ENCODE measurements at regions not wholly inside any gene's neighbourhood (a gene's known extent, or its start where the extent isn't known, plus 50 kb on each side); places are given as distances from the start of the nearest gene placed in this dataset.
"Not testable (repeated sequence)": the region's sequence is repeated elsewhere in the genome, so short reads cannot be mapped to it uniquely, and the experiment has no call there.

- DNase-seq (ENCODE audit: low spot score in 2 of 2) = no peak
- 67 to 75% methylated on average over 18 to 24 of the region's 24 CpGs for WGBS, 2 donors
- no peaks in the 10 kb centered on the region for H3K27me3 ChIP-seq
Measured at GRCh38 chr22:49400136-49400940, 427.3 kb downstream of the BRD1 start.

GRCh38 chr22:49398646-49399045 lies 429.0 kb downstream of the BRD1 start:
- TF ChIP-seq CTCF (IDR thresholded peaks at IDR 0.05) = no peak
- TF ChIP-seq POLR2A (IDR thresholded peaks at IDR 0.05) = no peak
- TF ChIP-seq EP300 (IDR thresholded peaks at IDR 0.05) = no peak
- no peak for DNase-seq (ENCODE audit: low spot score in 2 of 2)
- 79 to 87% methylated on average over 15 of the region's 15 CpGs for WGBS, 2 donors

More at GRCh38 chr22:49400136-49400940, 427.3 kb downstream of the BRD1 start:
- TF ChIP-seq POLR2A (IDR thresholded peaks at IDR 0.05) (no peak), CTCF (IDR thresholded peaks at IDR 0.05) (no peak), EP300 (IDR thresholded peaks at IDR 0.05) (no peak)
- H3K27ac ChIP-seq = no peak overlapping the region
- H3K4me3 ChIP-seq = no peak overlapping the region
- peaks cover 0 to 23% (median 0%) of the 10 kb centered on the region in 4 donors for H3K9me3 ChIP-seq
- H3K4me1 ChIP-seq = no peaks in the 10 kb centered on the region
- H3K36me3 ChIP-seq = no peaks in the 10 kb centered on the region

GRCh38 chr22:49398115-49398514 lies 429.6 kb downstream of the BRD1 start:
- H3K4me3 ChIP-seq = no peak overlapping the region
- DNase-seq (ENCODE audit: low spot score in 2 of 2) = no peak
- H3K27me3 ChIP-seq = no peaks in the 10 kb centered on the region
- no peaks in the 10 kb centered on the region for H3K36me3 ChIP-seq
- 86 to 89% methylated on average over 13 to 17 of the region's 17 CpGs for WGBS, 2 donors
- TF ChIP-seq CTCF (IDR thresholded peaks at IDR 0.05) = no peak
- no peak for TF ChIP-seq EP300 (IDR thresholded peaks at IDR 0.05)
- TF ChIP-seq POLR2A (IDR thresholded peaks at IDR 0.05) = no peak
- H3K9me3 ChIP-seq = peaks cover 0 to 27% (median 0%) of the 10 kb centered on the region in 4 donors
- no peaks in the 10 kb centered on the region for H3K4me1 ChIP-seq
- no peak overlapping the region for H3K27ac ChIP-seq

More at GRCh38 chr22:49398646-49399045, 429.0 kb downstream of the BRD1 start:
- Histone ChIP-seq H3K4me3 (no peak overlapping the region), H3K36me3 (no peaks in the 10 kb centered on the region), H3K27me3 (no peaks in the 10 kb centered on the region), H3K4me1 (no peaks in the 10 kb centered on the region), H3K9me3 (peaks cover 0 to 27% (median 0%) of the 10 kb centered on the region in 4 donors), H3K27ac (no peak overlapping the region)

GRCh38 chr22:49396817-49397216 lies 430.9 kb downstream of the BRD1 start:
- H3K36me3 ChIP-seq = no peaks in the 10 kb centered on the region
- H3K9me3 ChIP-seq = peaks cover 0 to 31% (median 0%) of the 10 kb centered on the region in 4 donors
- no peak overlapping the region for H3K4me3 ChIP-seq
- WGBS, 2 donors = 49 to 50% methylated on average over 11 of the region's 11 CpGs
- TF ChIP-seq POLR2A (IDR thresholded peaks at IDR 0.05) (no peak), EP300 (IDR thresholded peaks at IDR 0.05) (no peak), CTCF (IDR thresholded peaks at IDR 0.05) (no peak)
- no peaks in the 10 kb centered on the region for H3K27me3 ChIP-seq
- no peaks in the 10 kb centered on the region for H3K4me1 ChIP-seq
- no peak overlapping the region for H3K27ac ChIP-seq
- DNase-seq (ENCODE audit: low spot score in 2 of 2) = no peak

- H3K27me3 ChIP-seq = no peaks in the 10 kb centered on the region
- TF ChIP-seq CTCF (IDR thresholded peaks at IDR 0.05) = no peak
- no peak for TF ChIP-seq EP300 (IDR thresholded peaks at IDR 0.05)
- TF ChIP-seq POLR2A (IDR thresholded peaks at IDR 0.05) = no peak
- H3K9me3 ChIP-seq = peaks cover 0 to 31% (median 0%) of the 10 kb centered on the region in 4 donors
- H3K27ac ChIP-seq = no peak overlapping the region
- WGBS, 2 donors = 61 to 69% methylated on average over 7 to 8 of the region's 8 CpGs
- no peaks in the 10 kb centered on the region for H3K4me1 ChIP-seq
- H3K4me3 ChIP-seq = no peak overlapping the region
- no peaks in the 10 kb centered on the region for H3K36me3 ChIP-seq
- no peak for DNase-seq (ENCODE audit: low spot score in 2 of 2)
Measured at GRCh38 chr22:49395617-49396016, 432.1 kb downstream of the BRD1 start.

- peaks cover 0 to 31% (median 0%) of the 10 kb centered on the region in 4 donors for H3K9me3 ChIP-seq
- 78 to 83% methylated on average over 5 of the region's 5 CpGs for WGBS, 2 donors
- DNase-seq (ENCODE audit: low spot score in 2 of 2); H3K36me3 ChIP-seq; H3K4me3 ChIP-seq; H3K4me1 ChIP-seq; H3K27me3 ChIP-seq; H3K27ac ChIP-seq: not testable (repeated sequence)
Measured at GRCh38 chr22:49395062-49395461, 432.6 kb downstream of the BRD1 start.

Data from tibial nerve (tissue), 4 donors.